SU-DHL-6 (cell line): ENCODE measurements at regions not wholly inside any gene's neighbourhood (a gene's known extent, or its start where the extent isn't known, plus 50 kb on each side); places are given as distances from the start of the nearest gene placed in this dataset.

Experiments
- CTCF ChIP-seq: fragments of 200-600 bp; sonication (generic); IDR thresholded peaks from one replicate; pipeline ENCODE4 v1.5.1; 2017; ENCODE audit warnings: antibody characterized with exemption, mild to moderate bottlenecking, low read length, moderate library complexity; ENCODE audit not compliant: insufficient read depth, poor library complexity, severe bottlenecking
- EZH2phosphoT487 ChIP-seq: fragments of 200-600 bp; sonication (generic), shearing (Covaris generic); conservative IDR thresholded peaks from 2 replicates; pipeline ENCODE4 v1.6.1; 2018; ENCODE audit warnings: mild to moderate bottlenecking, antibody characterized with exemption, low read length, moderate library complexity, mixed read lengths

GRCh38 chr4:34043131-34043530 lies 2201.2 kb downstream of the ARAP2 start:
- TF ChIP-seq CTCF = no peak
- no peak for TF ChIP-seq EZH2phosphoT487
